ENCODE measurements at regions not wholly inside any gene's neighbourhood (a gene's known extent, or its start where the extent isn't known, plus 50 kb on each side); places are given as distances from the start of the nearest gene placed in this dataset.

GRCh38 chrX:42546800-42547199, 231.2 kb downstream of the PPP1R2C start:
- Histone ChIP-seq H3K9me3 (no peaks in the 10 kb centered on the region), H3K4me1 (no peaks in the 10 kb centered on the region), H3K36me3 (no peaks in the 10 kb centered on the region), H3K27me3 (no peaks in the 10 kb centered on the region), H3K4me3 (ENCODE audit: low read depth, low read length) (no peak overlapping the region)
- TF ChIP-seq CTCF (IDR thresholded peaks at IDR 0.05; ENCODE audit: low read depth, low read length): no peak
- no peak for DNase-seq

- no peak for DNase-seq
- Histone ChIP-seq H3K27me3 (no peaks in the 10 kb centered on the region), H3K36me3 (no peaks in the 10 kb centered on the region), H3K4me1 (no peaks in the 10 kb centered on the region), H3K4me3 (ENCODE audit: low read depth, low read length) (no peak overlapping the region), H3K9me3 (no peaks in the 10 kb centered on the region)
- no peak for TF ChIP-seq CTCF (IDR thresholded peaks at IDR 0.05; ENCODE audit: low read depth, low read length)
These were observed 233.1 kb downstream of the PPP1R2C start for GRCh38 chrX:42544883-42545282.

GRCh38 chrX:42541554-42541953, 236.4 kb downstream of the PPP1R2C start:
- DNase-seq: no peak
- H3K4me1 ChIP-seq: no peaks in the 10 kb centered on the region

GRCh38 chrX:42540146-42540545, 237.8 kb downstream of the PPP1R2C start:
- DNase-seq: no peak
- H3K27me3 ChIP-seq: no peaks in the 10 kb centered on the region

More at GRCh38 chrX:42541554-42541953, 236.4 kb downstream of the PPP1R2C start:
- TF ChIP-seq CTCF (IDR thresholded peaks at IDR 0.05; ENCODE audit: low read depth, low read length): no peak
- Histone ChIP-seq H3K36me3 (no peaks in the 10 kb centered on the region), H3K27me3 (no peaks in the 10 kb centered on the region), H3K9me3 (no peaks in the 10 kb centered on the region), H3K4me3 (ENCODE audit: low read depth, low read length) (no peak overlapping the region)

GRCh38 chrX:42538405-42538804, 239.6 kb downstream of the PPP1R2C start:
- Histone ChIP-seq H3K4me1 (no peaks in the 10 kb centered on the region), H3K4me3 (ENCODE audit: low read depth, low read length) (no peak overlapping the region), H3K36me3 (no peaks in the 10 kb centered on the region), H3K27me3 (no peaks in the 10 kb centered on the region), H3K9me3 (no peaks in the 10 kb centered on the region)
- TF ChIP-seq CTCF (IDR thresholded peaks at IDR 0.05; ENCODE audit: low read depth, low read length): no peak
- no peak for DNase-seq

More at GRCh38 chrX:42540146-42540545, 237.8 kb downstream of the PPP1R2C start:
- Histone ChIP-seq H3K36me3 (no peaks in the 10 kb centered on the region), H3K4me3 (ENCODE audit: low read depth, low read length) (no peak overlapping the region), H3K9me3 (no peaks in the 10 kb centered on the region), H3K4me1 (no peaks in the 10 kb centered on the region)
- no peak for TF ChIP-seq CTCF (IDR thresholded peaks at IDR 0.05; ENCODE audit: low read depth, low read length)

- Histone ChIP-seq H3K36me3 (no peaks in the 10 kb centered on the region), H3K4me3 (ENCODE audit: low read depth, low read length) (no peak overlapping the region), H3K9me3 (no peaks in the 10 kb centered on the region), H3K27me3 (no peaks in the 10 kb centered on the region), H3K4me1 (no peaks in the 10 kb centered on the region)
- no peak for DNase-seq
- TF ChIP-seq CTCF (IDR thresholded peaks at IDR 0.05; ENCODE audit: low read depth, low read length): no peak
These were observed 241.7 kb downstream of the PPP1R2C start for GRCh38 chrX:42536286-42536685.
